GM10266 (cell line): ENCODE measurements at regions not wholly inside any gene's neighbourhood (a gene's known extent, or its start where the extent isn't known, plus 50 kb on each side); places are given as distances from the start of the nearest gene placed in this dataset.

Source experiments
- DNase-seq: peaks from one replicate; pipeline ENCODE4 v3.0.0; 2012; ENCODE audit errors: extremely low spot score
- TF ChIP-seq, protein P1 (sequence below): IDR thresholded peaks from 2 replicates; pipeline ENCODE4 v1.5.1; 2012; ENCODE audit warnings: mild to moderate bottlenecking, low read depth; ENCODE audit not compliant: control insufficient read depth, insufficient read depth; ENCODE audit errors: missing control alignments

DNA sequence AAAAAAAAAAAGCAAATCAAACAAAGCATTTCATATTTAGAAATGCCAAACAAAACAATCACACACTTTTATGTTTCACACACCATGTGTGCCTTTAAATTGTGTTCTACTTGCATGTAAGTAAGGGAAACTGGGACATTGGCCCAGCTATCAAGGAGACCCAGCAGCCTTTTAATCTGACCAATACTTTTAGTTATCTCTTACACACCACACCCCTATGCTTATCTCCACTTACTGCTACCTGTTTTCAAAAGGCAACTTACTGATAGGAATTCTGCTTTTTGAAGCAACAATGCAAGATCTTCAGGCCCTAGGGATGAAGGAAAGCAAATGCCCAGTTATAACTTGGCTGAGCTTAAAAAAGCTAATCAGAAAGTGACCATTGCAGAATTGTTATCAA is 1244.8 kb upstream of the SORCS1 start:
- TF ChIP-seq, protein P1, sequence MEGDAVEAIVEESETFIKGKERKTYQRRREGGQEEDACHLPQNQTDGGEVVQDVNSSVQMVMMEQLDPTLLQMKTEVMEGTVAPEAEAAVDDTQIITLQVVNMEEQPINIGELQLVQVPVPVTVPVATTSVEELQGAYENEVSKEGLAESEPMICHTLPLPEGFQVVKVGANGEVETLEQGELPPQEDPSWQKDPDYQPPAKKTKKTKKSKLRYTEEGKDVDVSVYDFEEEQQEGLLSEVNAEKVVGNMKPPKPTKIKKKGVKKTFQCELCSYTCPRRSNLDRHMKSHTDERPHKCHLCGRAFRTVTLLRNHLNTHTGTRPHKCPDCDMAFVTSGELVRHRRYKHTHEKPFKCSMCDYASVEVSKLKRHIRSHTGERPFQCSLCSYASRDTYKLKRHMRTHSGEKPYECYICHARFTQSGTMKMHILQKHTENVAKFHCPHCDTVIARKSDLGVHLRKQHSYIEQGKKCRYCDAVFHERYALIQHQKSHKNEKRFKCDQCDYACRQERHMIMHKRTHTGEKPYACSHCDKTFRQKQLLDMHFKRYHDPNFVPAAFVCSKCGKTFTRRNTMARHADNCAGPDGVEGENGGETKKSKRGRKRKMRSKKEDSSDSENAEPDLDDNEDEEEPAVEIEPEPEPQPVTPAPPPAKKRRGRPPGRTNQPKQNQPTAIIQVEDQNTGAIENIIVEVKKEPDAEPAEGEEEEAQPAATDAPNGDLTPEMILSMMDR = no peak
- DNase-seq = no peak

DNA sequence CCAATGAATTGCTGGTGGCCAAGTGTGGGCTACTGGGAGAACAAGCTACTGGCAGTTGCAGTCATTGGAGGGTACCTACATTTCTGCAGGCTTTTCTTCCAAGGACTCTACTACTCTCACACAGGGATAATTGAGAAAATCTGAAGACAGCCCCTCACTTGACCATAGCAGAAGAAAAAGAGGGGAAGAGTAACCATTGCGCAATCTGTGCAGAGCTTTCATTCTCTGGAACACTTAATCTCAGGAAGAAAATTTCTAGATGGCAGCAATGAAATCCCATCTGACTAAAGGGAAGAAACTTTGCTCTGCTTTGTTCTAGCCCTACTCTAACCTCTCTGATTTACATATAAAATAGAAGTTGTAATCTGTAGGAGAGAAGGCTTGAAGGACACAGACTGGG is 1239.6 kb upstream of the SORCS1 start:
- DNase-seq = no peak
- TF ChIP-seq, protein P1 = no peak

DNA sequence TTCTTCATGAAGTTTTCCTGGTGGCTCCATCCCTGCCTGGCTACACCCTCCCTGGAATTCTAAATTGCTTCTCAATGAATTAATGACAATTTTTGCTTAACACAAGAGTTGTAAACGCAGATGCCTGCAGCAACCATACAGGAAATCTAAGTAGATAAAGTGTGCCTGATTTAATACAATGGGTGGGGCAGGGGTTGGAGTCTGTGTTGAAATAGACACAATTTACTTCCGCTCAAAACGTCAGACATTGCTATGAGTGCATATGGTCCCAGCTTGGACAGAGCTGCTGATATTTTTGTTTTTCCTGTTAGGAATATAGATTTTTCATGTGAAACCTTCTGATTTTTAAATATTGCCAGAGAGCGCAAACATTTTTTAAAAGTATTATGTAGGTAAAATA is 1235.0 kb upstream of the SORCS1 start:
- TF ChIP-seq, protein P1 = no peak
- no peak for DNase-seq

DNA sequence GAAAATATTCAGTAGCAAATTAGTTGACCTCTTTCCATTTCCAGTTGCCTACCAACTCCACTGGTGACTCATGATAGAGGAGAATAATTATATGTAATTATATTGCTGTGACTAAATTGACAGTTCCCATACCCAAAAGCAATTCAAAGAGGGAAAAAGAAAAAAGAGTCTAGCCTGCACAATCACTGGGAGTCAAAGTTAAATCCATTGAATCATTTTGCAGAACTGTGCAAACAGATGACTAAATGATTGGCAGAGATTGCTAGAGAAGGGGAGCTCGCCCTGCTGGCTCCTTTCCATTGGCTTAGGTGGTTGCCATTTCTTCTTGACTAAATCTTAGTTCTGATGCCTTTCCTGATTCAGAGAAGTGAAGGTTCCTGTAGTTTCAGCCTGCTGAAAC is 1228.6 kb upstream of the SORCS1 start:
- DNase-seq = no peak
- TF ChIP-seq, protein P1 = no peak

DNA sequence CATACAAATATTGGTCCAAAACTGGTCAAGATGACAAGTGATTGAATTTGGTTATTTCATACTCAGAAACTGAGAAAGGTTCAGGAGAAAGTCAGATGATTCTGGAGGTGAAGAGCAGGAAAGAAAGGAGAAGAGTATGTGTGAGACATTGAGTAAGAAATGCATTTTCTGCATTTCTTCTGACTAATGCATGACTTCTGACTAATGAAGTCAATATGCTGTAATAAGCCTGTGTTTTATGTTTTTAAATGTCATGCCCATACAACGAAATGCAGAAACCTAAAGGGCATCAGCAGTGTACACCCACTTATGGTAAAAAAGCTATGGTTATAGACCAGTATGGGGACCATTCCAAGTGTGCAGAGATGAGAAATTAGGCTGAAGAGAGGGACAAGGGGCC is 1227.8 kb upstream of the SORCS1 start:
- DNase-seq = no peak
- TF ChIP-seq, protein P1 = no peak

DNA sequence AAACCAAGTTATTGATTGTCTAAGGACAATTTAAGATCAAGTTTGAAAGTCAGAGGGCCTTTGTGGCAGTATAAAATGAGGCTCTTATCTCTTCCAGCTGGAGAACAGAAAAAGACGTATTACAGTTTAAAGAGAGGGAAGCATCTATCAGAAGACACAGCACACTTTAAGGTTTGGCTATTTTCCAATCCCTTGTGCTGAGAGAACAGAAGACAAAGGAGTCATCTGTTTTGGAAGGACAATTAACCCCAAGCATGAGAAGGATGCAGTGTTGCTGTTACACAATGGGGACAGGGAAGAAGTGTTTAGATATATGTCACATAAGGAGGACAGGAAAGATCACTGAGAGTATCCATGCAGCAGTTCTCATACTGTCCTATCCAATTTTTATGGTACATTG is 1224.2 kb upstream of the SORCS1 start:
- TF ChIP-seq, protein P1 = no peak

DNA sequence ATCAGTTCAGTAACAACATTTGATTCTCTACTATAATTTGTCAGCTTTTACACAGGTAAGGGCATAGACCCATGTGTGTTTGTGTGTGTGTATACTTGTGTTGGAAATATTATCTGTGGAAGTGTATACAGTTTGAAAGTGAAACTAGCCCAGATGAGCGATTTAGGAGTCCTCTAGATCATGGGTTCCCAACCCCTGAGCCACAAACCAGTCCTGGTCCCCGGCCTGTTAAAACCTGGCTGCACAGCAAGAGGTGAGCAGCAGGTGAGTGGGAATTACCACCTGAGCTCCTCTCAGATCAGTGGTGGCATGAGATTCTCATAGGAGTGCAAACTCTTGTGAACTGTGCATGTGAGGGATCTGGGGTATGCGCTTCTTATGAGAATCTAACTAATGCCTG is 1221.5 kb upstream of the SORCS1 start:
- TF ChIP-seq, protein P1 = no peak
- no peak for DNase-seq

More for the DNA sequence above, 1224.2 kb upstream of the SORCS1 start:
- DNase-seq = no peak

DNA sequence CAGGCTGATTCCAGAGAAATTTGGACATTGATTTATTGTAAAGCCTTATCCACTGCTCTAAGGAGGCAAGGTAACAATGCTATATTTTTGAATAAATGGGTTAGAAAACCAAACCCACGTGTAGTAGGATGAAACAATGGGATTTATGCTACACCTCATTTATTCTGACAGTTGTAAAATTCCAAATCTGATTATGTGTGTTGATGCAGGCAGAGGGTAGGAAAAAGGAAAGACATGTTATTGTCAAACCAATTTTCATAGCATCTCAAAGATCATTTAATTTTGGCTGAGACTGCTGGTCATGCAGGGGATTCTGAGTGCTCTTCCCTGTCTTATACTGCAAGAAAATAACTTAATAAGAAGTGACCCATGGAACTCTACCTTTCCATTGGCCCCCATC is 1219.9 kb upstream of the SORCS1 start:
- no peak for DNase-seq

More for the DNA sequence above, 1219.9 kb upstream of the SORCS1 start:
- TF ChIP-seq, protein P1 = no peak
